ENCODE measurements at regions not wholly inside any gene's neighbourhood (a gene's known extent, or its start where the extent isn't known, plus 50 kb on each side); places are given as distances from the start of the nearest gene placed in this dataset.

GRCh38 chr20:12599494-12599893 is 409.3 kb upstream of the SPTLC3 start:
- FAIRE-seq, result no peak
- no peak for DNase-seq (ENCODE audit: low spot score in 2 of 2)

DNA sequence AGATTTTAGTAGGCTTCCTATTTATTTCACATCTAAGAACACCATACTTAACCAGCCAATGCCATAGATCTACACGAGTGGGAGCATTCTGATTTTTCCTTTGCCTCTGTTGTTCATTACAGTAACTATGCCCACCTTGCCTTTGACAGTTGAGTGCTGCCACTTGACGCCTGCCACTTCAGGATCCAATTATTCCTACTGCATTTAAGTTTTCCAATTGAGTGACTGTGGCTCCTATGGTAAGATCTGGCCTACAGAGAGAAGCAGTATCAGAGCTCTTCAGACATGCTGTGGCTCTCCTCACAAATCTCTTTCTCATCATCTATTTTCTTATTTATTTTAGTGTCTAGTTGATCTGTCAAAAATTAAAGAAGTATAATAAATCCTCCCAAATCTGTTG is 403.0 kb upstream of the SPTLC3 start:
- FAIRE-seq (no peak), DNase-seq (ENCODE audit: low spot score in 2 of 2) (no peak)

DNA sequence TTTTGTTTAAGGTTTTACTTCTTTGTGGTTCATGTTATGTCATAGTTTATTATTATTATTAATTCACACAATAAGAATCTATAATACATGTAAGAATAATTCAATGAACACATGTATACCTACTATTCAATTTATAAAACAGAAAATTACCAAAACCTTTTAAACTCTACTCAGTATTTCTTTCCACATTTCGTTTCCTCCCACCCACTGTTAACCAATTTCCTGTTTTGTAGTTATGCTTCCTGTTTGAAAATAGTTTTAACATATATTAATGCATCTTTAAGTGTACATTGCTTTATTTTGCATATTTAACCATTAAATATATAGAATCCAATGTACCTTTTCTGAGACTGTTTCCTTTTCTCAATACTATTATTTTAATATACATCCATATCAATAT is 397.9 kb upstream of the SPTLC3 start:
- FAIRE-seq (no peak), DNase-seq (ENCODE audit: low spot score in 2 of 2) (no peak)

GRCh38 chr20:12614764-12615163 is 394.0 kb upstream of the SPTLC3 start:
- no peak for DNase-seq (ENCODE audit: low spot score in 2 of 2)

GRCh38 chr20:12617076-12617475 is 391.7 kb upstream of the SPTLC3 start:
- DNase-seq (ENCODE audit: low spot score in 2 of 2) (no peak), FAIRE-seq (no peak)

More at GRCh38 chr20:12614764-12615163, 394.0 kb upstream of the SPTLC3 start:
- no peak for FAIRE-seq

GRCh38 chr20:12623870-12624269 is 384.9 kb upstream of the SPTLC3 start:
- no peak for FAIRE-seq
- no peak for DNase-seq (ENCODE audit: low spot score in 2 of 2)

- no peak for FAIRE-seq
- no peak for DNase-seq (ENCODE audit: low spot score in 2 of 2)
These were observed 381.3 kb upstream of the SPTLC3 start for GRCh38 chr20:12627485-12627884.

DNA sequence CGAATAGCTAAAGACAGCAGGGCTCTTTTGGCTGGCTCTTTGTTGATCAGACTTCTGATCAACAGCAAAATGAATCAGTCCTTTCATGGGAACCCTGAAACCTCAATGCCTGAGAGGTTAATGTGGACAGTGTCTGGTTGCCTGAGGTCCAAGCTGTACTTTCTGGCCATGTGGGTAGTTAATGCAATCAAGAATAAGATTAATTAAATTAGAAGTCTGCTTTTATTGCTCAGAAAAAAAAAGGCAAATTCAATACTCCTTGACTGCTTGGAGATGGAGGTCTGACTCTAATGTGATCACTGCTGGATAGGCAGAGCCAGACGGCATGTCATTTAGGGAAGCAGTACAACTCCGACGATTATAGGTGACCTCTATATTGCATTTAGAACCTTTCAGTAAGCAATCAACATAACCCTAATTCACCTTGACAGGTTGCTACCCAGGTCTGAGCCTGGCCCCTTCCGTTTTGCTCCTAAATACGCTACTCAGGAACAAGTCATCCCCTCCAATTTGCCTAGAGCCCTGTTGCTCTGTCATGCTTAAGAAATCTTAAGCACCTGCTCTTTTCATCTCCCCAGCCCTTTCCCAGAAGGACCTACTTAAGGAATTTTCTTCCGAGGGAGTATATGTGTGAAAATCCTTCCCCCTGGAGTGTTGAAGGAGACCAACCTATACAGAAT is 370.0 kb upstream of the SPTLC3 start:
- no peak for DNase-seq (ENCODE audit: low spot score in 2 of 2)
- no peak for FAIRE-seq

GRCh38 chr20:12640251-12640650 is 368.5 kb upstream of the SPTLC3 start:
- no peak for DNase-seq (ENCODE audit: low spot score in 2 of 2)
- no peak for FAIRE-seq

GRCh38 chr20:12641619-12642018 is 367.2 kb upstream of the SPTLC3 start:
- FAIRE-seq, result no peak
- DNase-seq (ENCODE audit: low spot score in 2 of 2), result no peak

- FAIRE-seq, result no peak
- DNase-seq (ENCODE audit: low spot score in 2 of 2), result no peak
These were observed 364.3 kb upstream of the SPTLC3 start for GRCh38 chr20:12644461-12644860.

DNA sequence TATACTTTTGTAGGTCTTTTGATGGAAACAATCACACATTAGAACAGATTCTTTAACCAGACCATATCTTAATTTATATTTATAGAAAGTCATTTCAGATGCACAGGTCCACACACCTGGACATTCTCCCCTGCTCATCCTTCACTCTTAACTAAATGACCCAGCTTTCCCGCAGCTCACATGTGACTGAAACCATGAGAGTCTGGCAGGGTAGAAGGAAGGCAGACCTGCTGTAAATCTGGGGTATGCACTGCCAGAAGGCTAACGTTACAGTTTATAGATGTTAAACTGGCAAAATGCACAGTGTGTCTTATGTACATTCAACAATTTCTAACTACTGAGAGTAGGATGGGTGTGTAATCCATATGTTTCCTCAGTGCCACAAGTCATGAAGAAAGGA is 359.5 kb upstream of the SPTLC3 start:
- FAIRE-seq (no peak), DNase-seq (ENCODE audit: low spot score in 2 of 2) (no peak)

DNA sequence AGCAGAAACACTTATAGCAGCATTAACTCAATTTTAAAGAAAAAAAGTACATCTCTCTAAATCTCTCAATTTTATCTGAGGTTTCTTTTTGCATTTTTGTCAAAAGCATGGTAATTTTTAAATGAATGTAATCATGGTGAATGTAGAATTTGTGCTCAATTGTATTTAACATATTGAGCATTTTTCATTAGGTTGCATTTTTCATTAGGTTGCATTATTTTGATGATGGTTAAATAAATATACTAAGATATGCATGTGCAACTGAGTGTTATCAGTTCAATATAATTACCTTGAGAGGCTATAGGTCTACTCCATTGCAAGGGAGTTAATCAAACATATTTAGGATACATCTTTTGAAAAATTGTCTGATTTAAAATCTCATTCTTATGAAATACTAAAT is 355.1 kb upstream of the SPTLC3 start:
- FAIRE-seq, result no peak
- no peak for DNase-seq (ENCODE audit: low spot score in 2 of 2)

DNA sequence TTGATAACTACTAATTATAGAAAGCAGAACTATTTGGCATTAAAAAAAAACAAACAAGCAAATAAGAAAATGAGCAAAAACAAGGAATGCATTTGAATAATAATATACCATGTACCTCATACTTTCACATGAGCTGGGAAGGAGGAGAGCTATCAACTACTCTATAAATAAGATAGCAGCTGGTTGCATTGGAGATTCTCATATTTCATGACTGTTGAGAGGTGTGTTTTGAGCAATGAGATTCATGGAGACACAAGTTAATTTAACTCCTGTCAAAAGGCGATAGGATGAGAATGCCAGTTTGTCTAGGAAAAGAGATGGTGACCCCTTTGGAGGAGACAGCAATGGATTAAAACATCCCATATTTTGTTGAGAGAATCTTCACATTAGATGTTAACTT is 348.8 kb upstream of the SPTLC3 start:
- DNase-seq (ENCODE audit: low spot score in 2 of 2) (no peak), FAIRE-seq (no peak)

DNA sequence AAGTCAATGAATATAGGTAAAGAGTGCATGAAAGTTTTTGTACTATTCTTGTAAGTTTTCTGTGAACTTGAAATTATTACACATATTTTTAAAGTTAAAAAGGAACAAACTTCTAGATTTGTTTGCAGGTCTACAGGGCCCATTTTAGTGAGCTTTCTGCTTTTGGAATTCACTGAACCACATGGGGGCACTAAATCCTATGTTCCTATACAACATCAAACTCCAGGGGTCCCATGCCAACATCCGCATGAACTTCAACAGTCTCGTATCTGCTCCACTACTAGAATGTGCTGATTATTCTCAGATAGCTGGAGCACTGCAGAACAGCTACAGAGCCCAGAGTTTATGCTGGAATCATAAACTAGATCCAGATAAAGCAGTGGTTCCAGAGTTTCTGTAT is 347.9 kb upstream of the SPTLC3 start:
- DNase-seq (ENCODE audit: low spot score in 2 of 2), result no peak
- FAIRE-seq, result no peak

GRCh38 chr20:12670301-12670700 is 338.5 kb upstream of the SPTLC3 start:
- DNase-seq (ENCODE audit: low spot score in 2 of 2) (no peak), FAIRE-seq (no peak)

DNA sequence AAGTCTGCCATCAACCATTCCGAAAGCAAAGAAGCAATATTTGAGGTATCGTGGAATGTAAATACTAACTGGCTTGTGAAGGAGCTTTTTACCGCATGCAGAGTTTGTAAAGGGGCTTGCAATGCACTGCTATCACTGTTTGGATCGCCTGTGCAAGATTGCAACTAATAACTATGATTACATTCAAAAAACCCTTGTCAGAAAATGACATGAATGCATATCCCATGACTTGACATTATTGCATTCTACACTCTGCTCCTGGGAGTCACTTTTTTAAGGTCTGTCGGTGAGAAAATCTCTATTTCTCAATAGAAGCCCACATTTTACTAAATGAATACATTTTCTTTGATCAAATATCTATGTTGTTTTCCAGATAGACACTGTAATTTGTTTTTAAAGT is 335.4 kb upstream of the SPTLC3 start:
- no peak for DNase-seq (ENCODE audit: low spot score in 2 of 2)
- no peak for FAIRE-seq

GRCh38 chr20:12677925-12678324 is 330.8 kb upstream of the SPTLC3 start:
- no peak for DNase-seq (ENCODE audit: low spot score in 2 of 2)
- no peak for FAIRE-seq

DNA sequence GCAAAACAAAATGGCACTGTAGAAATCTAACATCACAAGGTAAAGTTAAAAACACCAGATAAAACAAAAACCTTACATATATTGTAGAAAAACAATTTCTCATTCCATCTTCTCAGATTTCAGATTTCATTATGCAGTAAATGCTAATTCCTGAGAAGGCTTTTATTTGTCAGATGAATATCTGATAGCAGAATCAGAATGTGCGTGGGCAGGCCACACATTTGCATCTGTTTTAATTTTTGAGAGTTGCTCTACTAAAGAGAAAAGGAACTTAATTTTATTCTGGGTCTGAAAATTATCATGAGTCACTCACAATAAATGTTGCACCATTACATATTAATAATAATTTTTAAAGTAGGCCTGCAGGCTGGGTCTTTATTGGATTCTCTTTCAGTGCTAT is 329.3 kb upstream of the SPTLC3 start:
- FAIRE-seq, result no peak
- DNase-seq (ENCODE audit: low spot score in 2 of 2), result no peak

- FAIRE-seq (no peak), DNase-seq (ENCODE audit: low spot score in 2 of 2) (no peak)
These were observed 326.2 kb upstream of the SPTLC3 start for GRCh38 chr20:12682613-12683012.

DNA sequence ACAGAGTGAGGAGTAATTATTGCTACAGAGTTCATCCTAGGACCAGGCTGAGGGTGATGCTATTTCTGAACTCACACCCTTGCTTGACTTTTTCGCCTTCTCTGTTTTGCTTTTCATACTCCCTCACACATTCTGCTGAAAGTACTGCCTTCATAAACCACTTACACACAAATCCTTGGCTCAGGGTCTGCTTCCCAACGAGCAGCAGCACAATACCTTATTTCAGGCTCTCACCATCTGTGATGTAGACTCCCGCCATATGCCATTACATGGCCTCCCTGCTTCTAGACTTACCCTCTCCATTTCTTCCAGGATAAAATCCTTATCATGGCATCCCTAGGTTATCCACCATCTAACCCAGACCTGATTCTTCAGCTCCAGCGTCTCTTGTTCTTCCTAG is 321.3 kb upstream of the SPTLC3 start:
- no peak for DNase-seq (ENCODE audit: low spot score in 2 of 2)
- FAIRE-seq, result no peak

GRCh38 chr20:12695937-12696336 is 312.8 kb upstream of the SPTLC3 start:
- no peak for FAIRE-seq

GRCh38 chr20:12698817-12699216 is 310.0 kb upstream of the SPTLC3 start:
- DNase-seq (ENCODE audit: low spot score in 2 of 2) (no peak), FAIRE-seq (no peak)

More at GRCh38 chr20:12695937-12696336, 312.8 kb upstream of the SPTLC3 start:
- DNase-seq (ENCODE audit: low spot score in 2 of 2), result no peak

Data from frontal cortex (tissue), 3 donors.